DMS53 treated with DMSO at 0.1 percent for 48 hours (cell line): ENCODE measurements at regions not wholly inside any gene's neighbourhood (a gene's known extent, or its start where the extent isn't known, plus 50 kb on each side); places are given as distances from the start of the nearest gene placed in this dataset.

ENCODE experiments used
- DNase-seq: peaks from one replicate; lab custom pipeline; 2025; ENCODE audit not compliant: unreplicated experiment; lab: John Stamatoyannopoulos, UW

DNA sequence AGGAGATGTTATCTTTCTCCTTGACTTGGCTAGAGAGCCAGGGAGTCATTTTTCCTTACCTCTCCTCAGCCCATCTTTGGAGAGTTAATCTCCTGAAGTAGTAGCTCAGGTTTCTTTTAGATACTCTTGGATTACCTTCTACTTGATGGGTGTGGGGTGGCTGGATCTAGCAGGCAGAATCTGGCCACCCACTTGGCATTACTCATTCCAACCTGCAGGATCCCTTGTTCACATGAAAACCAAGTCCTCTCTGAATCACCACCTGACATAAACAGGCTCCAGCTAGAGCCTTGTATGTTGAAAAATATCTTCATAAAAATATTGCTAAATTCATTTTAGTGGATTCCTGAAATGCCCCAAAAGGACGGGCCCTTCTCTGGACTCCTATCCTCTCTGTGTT is 250.6 kb upstream of the PLET1 start:
- no peak for DNase-seq

GRCh38 chr11:112511911-112512310 is 251.3 kb upstream of the PLET1 start:
- no peak for DNase-seq

GRCh38 chr11:112513417-112513816 is 252.8 kb upstream of the PLET1 start:
- no peak for DNase-seq

- no peak for DNase-seq
Observed at GRCh38 chr11:112514011-112514740, 253.5 kb upstream of the PLET1 start.

DNA sequence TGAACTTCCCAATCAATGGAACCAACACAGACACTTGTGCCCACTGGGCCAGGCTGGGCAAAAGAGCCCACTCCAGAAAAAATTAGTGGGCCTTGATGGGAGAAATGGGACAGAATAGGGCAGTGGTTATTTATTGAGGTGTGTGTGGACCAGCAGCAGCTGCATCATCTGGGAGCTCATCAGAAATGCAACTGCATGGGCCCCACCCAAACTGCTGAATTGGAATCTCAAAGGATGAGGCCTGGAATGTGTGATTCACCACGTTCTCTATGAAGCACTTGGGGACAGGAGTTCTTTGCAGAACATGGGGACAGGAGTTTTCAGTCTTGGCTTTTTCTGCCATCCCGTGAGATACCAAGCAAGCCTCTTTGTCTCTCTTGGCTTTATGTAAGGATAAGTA is 255.6 kb upstream of the PLET1 start:
- DNase-seq = no peak

DNA sequence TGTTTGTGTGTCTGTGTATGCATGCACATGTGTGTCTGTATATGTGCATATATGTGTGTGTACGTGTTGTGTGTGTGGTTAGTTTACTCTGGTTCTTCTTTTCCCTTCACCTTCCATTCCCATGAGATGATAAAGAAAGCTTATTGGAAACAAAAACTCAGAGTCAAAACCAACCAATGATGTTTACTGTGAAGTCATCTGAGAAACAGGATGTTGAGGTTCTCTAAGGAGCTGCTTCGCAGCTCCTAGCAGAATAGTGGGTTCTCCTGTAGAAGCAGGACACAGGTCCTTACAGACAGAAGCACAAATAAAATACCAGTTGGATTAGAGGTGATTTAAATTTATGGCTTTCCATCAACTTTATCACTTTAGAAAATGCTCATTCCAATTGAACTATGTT is 256.1 kb upstream of the PLET1 start:
- DNase-seq = no peak

GRCh38 chr11:112518371-112518770 is 257.7 kb upstream of the PLET1 start:
- no peak for DNase-seq

GRCh38 chr11:112519751-112520150 is 259.1 kb upstream of the PLET1 start:
- no peak for DNase-seq

- no peak for DNase-seq
Observed at GRCh38 chr11:112520354-112520753, 259.7 kb upstream of the PLET1 start.

- DNase-seq = no peak
Observed at GRCh38 chr11:112522536-112522935, 261.9 kb upstream of the PLET1 start.

- no peak for DNase-seq
Observed at GRCh38 chr11:112523031-112523430, 262.4 kb upstream of the PLET1 start.

DNA sequence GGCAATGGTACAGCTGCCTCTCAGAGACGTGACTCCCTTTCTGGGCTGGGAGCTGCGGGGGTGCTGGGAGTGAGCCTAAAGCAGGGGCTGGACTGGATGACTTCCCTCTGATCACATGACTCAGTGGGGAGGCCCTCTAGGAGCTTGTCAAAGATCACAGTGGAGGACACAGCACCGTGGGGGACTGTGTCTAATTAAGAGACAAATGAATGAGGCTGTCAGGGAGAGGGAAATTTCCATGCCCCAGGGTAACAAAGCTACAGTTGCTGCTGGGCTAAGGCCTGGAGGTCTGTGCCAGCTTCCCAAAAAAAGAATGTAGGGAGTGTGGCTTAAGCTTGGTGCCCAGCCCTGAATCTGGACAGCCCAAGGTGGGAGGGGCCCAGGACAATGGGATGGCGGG is 262.8 kb upstream of the PLET1 start:
- no peak for DNase-seq

GRCh38 chr11:112523951-112524350 is 263.3 kb upstream of the PLET1 start:
- no peak for DNase-seq

GRCh38 chr11:112524798-112525197 is 264.1 kb upstream of the PLET1 start:
- DNase-seq = no peak

DNA sequence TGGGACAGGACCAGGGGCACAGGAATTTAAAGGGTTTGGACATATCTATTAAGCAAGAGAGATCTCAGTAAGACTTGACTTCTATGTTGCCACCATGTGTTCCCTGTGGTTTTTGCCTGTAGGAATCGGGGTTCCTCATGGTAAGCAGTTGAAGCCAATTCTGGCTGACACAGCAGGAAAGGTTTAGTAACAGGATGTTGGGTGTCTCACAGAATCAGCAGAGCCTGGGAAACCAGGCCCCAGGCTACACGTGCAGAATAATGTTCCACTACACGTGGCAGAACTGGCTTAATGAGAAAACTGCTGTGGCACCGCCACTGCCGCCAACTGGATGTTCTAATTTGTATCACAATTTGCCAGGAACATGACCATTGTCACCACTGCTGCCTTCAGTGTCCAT is 264.6 kb upstream of the PLET1 start:
- no peak for DNase-seq

DNA sequence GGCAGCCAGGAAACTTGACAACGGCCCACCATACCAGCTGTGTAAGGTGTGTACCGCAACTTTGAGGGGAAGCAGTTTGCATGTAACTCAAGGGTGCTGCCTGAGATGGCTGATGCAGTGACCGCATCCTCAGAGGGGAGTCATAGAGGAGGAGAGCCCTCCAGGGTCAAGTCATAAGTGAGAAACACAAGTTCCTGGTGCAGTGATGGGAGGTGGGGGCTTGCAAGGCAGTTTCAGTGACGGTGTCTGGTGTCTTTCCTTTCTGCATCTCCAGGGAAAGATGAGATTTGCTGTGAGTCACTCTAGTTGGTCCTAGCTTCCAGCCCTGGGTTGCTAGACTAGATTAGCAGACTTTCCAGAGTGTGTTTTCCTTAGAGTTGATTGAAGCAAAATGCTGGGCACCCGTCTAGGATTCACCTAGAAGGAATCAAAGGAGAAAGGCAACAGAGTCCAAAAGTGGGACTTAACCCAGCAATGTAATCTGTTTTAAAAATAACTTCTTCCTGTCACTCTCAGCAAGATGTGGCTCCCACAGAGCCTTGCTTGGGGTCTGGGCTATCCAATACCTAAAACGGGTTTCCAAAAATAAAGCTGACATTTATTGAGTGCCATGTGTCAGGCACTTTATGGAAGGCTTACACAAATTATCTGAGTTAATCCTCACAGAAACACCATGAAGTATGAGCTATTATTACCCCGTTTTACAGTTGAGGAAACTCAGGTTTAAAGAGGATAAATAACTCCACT is 265.4 kb upstream of the PLET1 start:
- no peak for DNase-seq

GRCh38 chr11:112526699-112527416 is 266.2 kb upstream of the PLET1 start:
- DNase-seq = no peak

DNA sequence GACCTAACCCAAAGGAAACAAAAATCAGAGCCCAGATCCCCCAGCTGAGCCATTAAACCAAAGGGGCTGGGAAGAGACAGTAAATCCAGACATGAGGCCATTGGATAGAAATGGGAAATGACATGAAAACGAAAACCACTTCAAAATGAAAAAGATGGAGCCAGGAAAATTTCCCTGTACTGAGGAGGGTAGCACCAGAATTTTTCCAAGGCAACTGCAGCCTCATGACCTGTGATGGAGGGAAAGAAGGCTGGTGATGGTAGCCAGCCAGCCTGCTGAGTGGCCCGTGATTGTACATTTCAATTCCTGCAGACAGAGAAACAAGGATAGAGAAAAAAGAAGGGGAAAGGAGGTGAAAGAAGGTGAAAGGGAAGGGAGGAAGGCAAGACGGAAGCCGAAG is 268.4 kb upstream of the PLET1 start:
- DNase-seq = no peak

- DNase-seq = no peak
Observed at GRCh38 chr11:112532506-112532905, 271.8 kb upstream of the PLET1 start.

DNA sequence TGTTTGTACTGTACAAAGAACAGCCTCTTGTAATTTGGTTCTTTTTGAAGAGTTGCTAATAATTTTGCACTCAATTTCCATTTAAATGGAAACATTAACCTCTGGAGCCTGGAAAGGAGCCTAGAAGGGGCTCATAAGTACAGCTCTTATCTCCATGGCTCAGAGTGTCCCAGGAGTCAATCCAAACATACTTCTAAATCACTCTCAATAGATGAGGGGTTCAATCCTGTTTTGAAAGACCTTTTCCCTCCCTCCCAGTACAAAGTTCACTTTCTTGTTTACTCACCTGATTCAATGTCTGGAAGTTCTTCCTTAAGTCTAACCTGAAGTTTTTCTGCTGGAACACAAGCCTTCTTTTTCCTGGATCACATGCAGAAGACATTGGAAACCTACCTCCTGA is 273.0 kb upstream of the PLET1 start:
- no peak for DNase-seq

- DNase-seq = no peak
Observed at GRCh38 chr11:112534208-112534607, 273.5 kb upstream of the PLET1 start.

DNA sequence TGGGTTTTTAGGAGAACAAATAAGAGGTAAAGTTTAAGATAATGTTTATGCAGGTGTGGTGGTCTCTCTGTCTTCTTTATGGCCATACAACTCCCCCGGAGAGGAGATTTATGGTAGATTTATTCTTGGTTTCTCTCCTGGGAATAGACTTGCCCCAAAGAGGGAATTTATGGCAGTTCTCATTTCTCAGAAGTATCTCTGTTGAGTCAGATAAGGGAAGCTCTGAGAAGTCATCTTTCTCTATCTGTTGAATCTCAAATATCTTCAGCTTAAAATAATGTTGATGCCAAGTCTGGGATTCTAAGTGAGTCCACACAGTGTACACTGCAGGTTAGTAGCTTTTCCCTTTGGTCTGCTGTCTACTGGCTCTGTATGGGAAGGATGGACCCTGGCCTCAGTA is 276.4 kb upstream of the PLET1 start:
- no peak for DNase-seq
